GM12878 (cell line): ENCODE measurements at regions not wholly inside any gene's neighbourhood (a gene's known extent, or its start where the extent isn't known, plus 50 kb on each side); places are given as distances from the start of the nearest gene placed in this dataset.

Experiments used
- ATAC-seq: fragments of 200-7000 bp; cut with Tn5 transposase; 3 replicates; pipeline ENCODE4 v1.9.1; 2020; ENCODE audit warnings: mild to moderate bottlenecking, moderate library complexity
- BruUV-seq: library from RNA; stranded (reverse); fragments of 400-500 nt; replicated peaks from 2 replicates; lab custom pipeline; 2021; lab: Mats Ljungman, UMichigan
- CTCF ChIA-PET: fragments of 300-600 bp; sonication (Branson Sonifier 250); formaldehyde crosslinking; extraction: SDS; loops from one replicate; lab custom pipeline; 2021; ENCODE audit warnings: inconsistent platforms; lab: Yijun Ruan, JAX
- POLR2A ChIA-PET: fragments of 350-600 bp; formaldehyde crosslinking; extraction: SDS; loops from one replicate; lab custom pipeline; 2021; ENCODE audit warnings: inconsistent platforms; lab: Charles Lee
- RAD21 ChIA-PET: fragments of 300-600 bp; sonication (Branson Sonifier 250); formaldehyde crosslinking; loops from one replicate; lab custom pipeline; 2023; ENCODE audit warnings: antibody characterized with exemption; ENCODE audit not compliant: unreplicated experiment; lab: Charles Lee
- SMC1A ChIA-PET: fragments of 300-600 bp; sonication (Branson Sonifier 250); formaldehyde crosslinking; loops from one replicate; lab custom pipeline; 2023; ENCODE audit not compliant: unreplicated experiment, uncharacterized antibody; lab: Charles Lee
- DNase-seq: peaks from one replicate; pipeline ENCODE4 v3.0.0-alpha.2; 2011; ENCODE audit warnings: low read depth, low spot score
- FAIRE-seq: peaks from 3 replicates; lab custom pipeline; 2011; peaks lifted over from hg19 to GRCh38; lab: Jason Lieb, UNC
- H2AFZ ChIP-seq: 2 replicates; pipeline ENCODE4 v1.6.0; 2011; ENCODE audit warnings: low read depth, low read length, control low read depth; ENCODE audit not compliant: control insufficient read depth
- H3K27ac ChIP-seq: 2 replicates; pipeline ENCODE4 v1.5.1; 2011; ENCODE audit warnings: control low read depth; ENCODE audit not compliant: control insufficient read depth, insufficient read depth
- H3K27me3 ChIP-seq, 2 experiments: replicated peaks in 1 of 2; 2 replicates each; pipeline versions ENCODE4 v1.6.0 to v1.6.1; 2011; ENCODE audit warnings: low read length in 1 of 2; ENCODE audit not compliant: control insufficient read depth in 2 of 2, insufficient read depth in 2 of 2
- H3K36me3 ChIP-seq, 2 experiments: 2 replicates each; pipeline ENCODE4 v1.5.1; 2011; ENCODE audit warnings: low read length in 1 of 2; ENCODE audit not compliant: control insufficient read depth in 2 of 2, insufficient read depth in 2 of 2
- H3K4me1 ChIP-seq: 2 replicates; pipeline ENCODE4 v1.6.1; 2011; ENCODE audit warnings: mild to moderate bottlenecking, low read length, moderate library complexity, mixed read lengths; ENCODE audit not compliant: control insufficient read depth, insufficient read depth
- H3K4me2 ChIP-seq: 2 replicates; pipeline ENCODE4 v1.6.0; 2011; ENCODE audit warnings: control low read depth; ENCODE audit not compliant: control insufficient read depth, insufficient read depth
- H3K4me3 ChIP-seq: fragments of 200-600 bp; sonication (generic); 2 replicates; pipeline ENCODE4 v1.5.1; 2016
- H3K79me2 ChIP-seq: 2 replicates; pipeline ENCODE4 v1.6.0; 2011; ENCODE audit warnings: low read length; ENCODE audit not compliant: control insufficient read depth, insufficient read depth
- H3K9ac ChIP-seq: 2 replicates; pipeline ENCODE4 v1.8.0; 2011; ENCODE audit warnings: low read length, control low read depth, mixed read lengths; ENCODE audit not compliant: control insufficient read depth, insufficient read depth
- H3K9me3 ChIP-seq: replicated peaks from 3 replicates; pipeline ENCODE4 v1.5.1; 2011; ENCODE audit warnings: mild to moderate bottlenecking, low read length; ENCODE audit not compliant: control insufficient read depth, insufficient read depth
- H4K20me1 ChIP-seq: 2 replicates; pipeline ENCODE4 v1.6.0; 2011; ENCODE audit not compliant: control insufficient read depth, insufficient read depth
- CREM ChIP-seq: IDR thresholded peaks from 2 replicates; pipeline ENCODE4 v1.6.1; 2014; ENCODE audit warnings: antibody characterized with exemption, low read depth
- EGR1 ChIP-seq, 2 experiments: IDR thresholded peaks; 1 replicate in 1 of 2; 2 replicates in 1 of 2; pipeline ENCODE4 v1.6.1; 2011 to 2012; ENCODE audit warnings: low read depth in 2 of 2, low read length in 2 of 2, borderline replicate concordance in 1 of 2, mild to moderate bottlenecking in 1 of 2, moderate library complexity in 1 of 2
- FOXK2 ChIP-seq: fragments of 450-650 bp; IDR thresholded peaks from 2 replicates; pipeline ENCODE4 v1.6.1; 2017; ENCODE audit warnings: mild to moderate bottlenecking, moderate library complexity
- HDAC6 ChIP-seq: fragments of 200-600 bp; sonication (generic); IDR thresholded peaks from one replicate; pipeline ENCODE4 v1.8.0; 2017; ENCODE audit warnings: antibody characterized with exemption; ENCODE audit not compliant: unreplicated experiment
- IKZF2 ChIP-seq, 2 experiments: fragments of 450-650 bp; IDR thresholded peaks; 2 replicates each; pipeline ENCODE4 v1.6.1; 2017; ENCODE audit warnings: mild to moderate bottlenecking in 2 of 2, moderate library complexity in 2 of 2
- NBN ChIP-seq: fragments of 450-650 bp; IDR thresholded peaks from 2 replicates; pipeline ENCODE4 v1.6.1; 2016
- NFYB ChIP-seq: IDR thresholded peaks from 2 replicates; pipeline ENCODE4 v1.6.1; 2011; ENCODE audit warnings: low read depth, mild to moderate bottlenecking, low read length, improper control_type of control experiment, moderate library complexity; ENCODE audit not compliant: insufficient read depth
- POLR2A ChIP-seq: IDR thresholded peaks from 2 replicates; pipeline ENCODE4 v1.6.1; 2011; ENCODE audit warnings: low read depth, mild to moderate bottlenecking, low read length
- RFX5 ChIP-seq: IDR thresholded peaks from 2 replicates; pipeline ENCODE4 v1.6.1; 2011; ENCODE audit warnings: low read depth, low read length, improper control_type of control experiment
- SIN3A ChIP-seq: IDR thresholded peaks from 2 replicates; pipeline ENCODE4 v1.6.1; 2012; ENCODE audit warnings: low read depth, low read length, improper control_type of control experiment
- ZNF24 ChIP-seq: fragments of 450-650 bp; IDR thresholded peaks from 2 replicates; pipeline ENCODE4 v1.6.1; 2017; ENCODE audit warnings: antibody characterized with exemption, mild to moderate bottlenecking
- in situ Hi-C: fragments of 300-500 bp; cut with MboI; formaldehyde crosslinking; loops from 9 replicates; pipeline ENCODE4 v1.14.3; 2018; ENCODE audit warnings: mixed read lengths
- intact Hi-C: fragments of 100-400 bp; cut with micrococcal nuclease; formaldehyde crosslinking; loops from one replicate; pipeline ENCODE4 v1.14.2; 2022; ENCODE audit not compliant: unreplicated experiment
- TF ChIP-seq, protein P1 (sequence below): IDR thresholded peaks from 2 replicates; pipeline ENCODE4 v1.6.1; 2011; ENCODE audit warnings: borderline replicate concordance, low read depth, mild to moderate bottlenecking, moderate library complexity, mixed read lengths, low read length; ENCODE audit not compliant: insufficient read depth; ENCODE audit errors: extremely low read length
- TF ChIP-seq, protein P2 (sequence below): IDR thresholded peaks from 2 replicates; pipeline ENCODE4 v1.6.1; 2012; ENCODE audit warnings: improper control_type of control experiment, low read depth, low read length; ENCODE audit not compliant: insufficient replicate concordance
- TF ChIP-seq, protein P3 (sequence below): fragments of 450-650 bp; IDR thresholded peaks from 2 replicates; pipeline ENCODE4 v1.6.1; 2014; ENCODE audit warnings: mild to moderate bottlenecking
- TF ChIP-seq, protein P4 (sequence below): fragments of 450-650 bp; formaldehyde crosslinking; IDR thresholded peaks from 2 replicates; pipeline ENCODE4 v1.5.0; 2022; ENCODE audit warnings: mild to moderate bottlenecking, missing genetic modification characterization
- TF ChIP-seq, protein P5 (sequence below): IDR thresholded peaks from 2 replicates; pipeline ENCODE4 v1.6.1; 2012; ENCODE audit warnings: low read depth, low read length, improper control_type of control experiment

DNA sequence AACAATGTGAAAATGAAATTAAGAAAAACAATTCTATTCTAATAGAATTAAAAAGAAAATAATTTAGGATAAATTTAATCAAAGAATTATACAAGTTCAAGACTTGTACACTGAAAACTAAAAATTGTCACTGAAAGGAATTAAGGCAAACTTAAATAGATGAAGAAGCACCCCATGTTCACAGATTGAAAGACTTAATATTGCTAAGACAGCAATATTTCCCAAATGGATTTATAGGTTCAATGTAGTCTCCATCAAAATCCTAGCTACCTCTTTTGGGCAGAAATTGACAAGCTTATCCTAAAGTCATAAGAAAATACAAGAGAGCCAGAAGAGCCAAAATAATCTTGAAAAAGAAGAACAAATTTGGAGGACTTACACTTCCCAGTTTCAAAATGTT, 53.5 kb upstream of the UBE3A start:
- CTCF ChIA-PET = no interaction called here
- no peak overlapping the region for H2AFZ ChIP-seq
- intact Hi-C loops = no loop called here
- H3K36me3 ChIP-seq = no peaks in the 10 kb centered on the region
- no peak overlapping the region for H3K4me3 ChIP-seq
- no peaks in the 10 kb centered on the region for H3K9me3 ChIP-seq
- FAIRE-seq (no peak), ATAC-seq (no peak), DNase-seq (no peak)
- in situ Hi-C loops = no loop called here
- POLR2A ChIA-PET = no interaction called here
- no peak overlapping the region for H3K4me2 ChIP-seq
- H3K27ac ChIP-seq = no peak overlapping the region
- H3K9ac ChIP-seq = no peak overlapping the region
- no TSS peak for BruUV-seq
- H3K79me2 ChIP-seq = no peaks in the 10 kb centered on the region
- H3K4me1 ChIP-seq = no peaks in the 10 kb centered on the region
- RAD21 ChIA-PET = no interaction called here
- H4K20me1 ChIP-seq = no peaks in the 10 kb centered on the region
- SMC1A ChIA-PET = no interaction called here
- H3K27me3 ChIP-seq = no peaks in the 10 kb centered on the region
- TF ChIP-seq, protein P1, sequence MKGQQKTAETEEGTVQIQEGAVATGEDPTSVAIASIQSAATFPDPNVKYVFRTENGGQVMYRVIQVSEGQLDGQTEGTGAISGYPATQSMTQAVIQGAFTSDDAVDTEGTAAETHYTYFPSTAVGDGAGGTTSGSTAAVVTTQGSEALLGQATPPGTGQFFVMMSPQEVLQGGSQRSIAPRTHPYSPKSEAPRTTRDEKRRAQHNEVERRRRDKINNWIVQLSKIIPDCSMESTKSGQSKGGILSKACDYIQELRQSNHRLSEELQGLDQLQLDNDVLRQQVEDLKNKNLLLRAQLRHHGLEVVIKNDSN = no peak
- TF ChIP-seq RFX5 = no peak
- no peak for TF ChIP-seq NBN
- TF ChIP-seq IKZF2 (IDR thresholded peaks at IDR 0.05) = no peak
- no peak for TF ChIP-seq HDAC6
- no peak for TF ChIP-seq CREM
- no peak for TF ChIP-seq SIN3A
- no peak for TF ChIP-seq NFYB
- no peak for TF ChIP-seq FOXK2
- TF ChIP-seq, protein P2, sequence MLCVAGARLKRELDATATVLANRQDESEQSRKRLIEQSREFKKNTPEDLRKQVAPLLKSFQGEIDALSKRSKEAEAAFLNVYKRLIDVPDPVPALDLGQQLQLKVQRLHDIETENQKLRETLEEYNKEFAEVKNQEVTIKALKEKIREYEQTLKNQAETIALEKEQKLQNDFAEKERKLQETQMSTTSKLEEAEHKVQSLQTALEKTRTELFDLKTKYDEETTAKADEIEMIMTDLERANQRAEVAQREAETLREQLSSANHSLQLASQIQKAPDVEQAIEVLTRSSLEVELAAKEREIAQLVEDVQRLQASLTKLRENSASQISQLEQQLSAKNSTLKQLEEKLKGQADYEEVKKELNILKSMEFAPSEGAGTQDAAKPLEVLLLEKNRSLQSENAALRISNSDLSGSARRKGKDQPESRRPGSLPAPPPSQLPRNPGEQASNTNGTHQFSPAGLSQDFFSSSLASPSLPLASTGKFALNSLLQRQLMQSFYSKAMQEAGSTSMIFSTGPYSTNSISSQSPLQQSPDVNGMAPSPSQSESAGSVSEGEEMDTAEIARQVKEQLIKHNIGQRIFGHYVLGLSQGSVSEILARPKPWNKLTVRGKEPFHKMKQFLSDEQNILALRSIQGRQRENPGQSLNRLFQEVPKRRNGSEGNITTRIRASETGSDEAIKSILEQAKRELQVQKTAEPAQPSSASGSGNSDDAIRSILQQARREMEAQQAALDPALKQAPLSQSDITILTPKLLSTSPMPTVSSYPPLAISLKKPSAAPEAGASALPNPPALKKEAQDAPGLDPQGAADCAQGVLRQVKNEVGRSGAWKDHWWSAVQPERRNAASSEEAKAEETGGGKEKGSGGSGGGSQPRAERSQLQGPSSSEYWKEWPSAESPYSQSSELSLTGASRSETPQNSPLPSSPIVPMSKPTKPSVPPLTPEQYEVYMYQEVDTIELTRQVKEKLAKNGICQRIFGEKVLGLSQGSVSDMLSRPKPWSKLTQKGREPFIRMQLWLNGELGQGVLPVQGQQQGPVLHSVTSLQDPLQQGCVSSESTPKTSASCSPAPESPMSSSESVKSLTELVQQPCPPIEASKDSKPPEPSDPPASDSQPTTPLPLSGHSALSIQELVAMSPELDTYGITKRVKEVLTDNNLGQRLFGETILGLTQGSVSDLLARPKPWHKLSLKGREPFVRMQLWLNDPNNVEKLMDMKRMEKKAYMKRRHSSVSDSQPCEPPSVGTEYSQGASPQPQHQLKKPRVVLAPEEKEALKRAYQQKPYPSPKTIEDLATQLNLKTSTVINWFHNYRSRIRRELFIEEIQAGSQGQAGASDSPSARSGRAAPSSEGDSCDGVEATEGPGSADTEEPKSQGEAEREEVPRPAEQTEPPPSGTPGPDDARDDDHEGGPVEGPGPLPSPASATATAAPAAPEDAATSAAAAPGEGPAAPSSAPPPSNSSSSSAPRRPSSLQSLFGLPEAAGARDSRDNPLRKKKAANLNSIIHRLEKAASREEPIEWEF = no peak
- TF ChIP-seq, protein P3, sequence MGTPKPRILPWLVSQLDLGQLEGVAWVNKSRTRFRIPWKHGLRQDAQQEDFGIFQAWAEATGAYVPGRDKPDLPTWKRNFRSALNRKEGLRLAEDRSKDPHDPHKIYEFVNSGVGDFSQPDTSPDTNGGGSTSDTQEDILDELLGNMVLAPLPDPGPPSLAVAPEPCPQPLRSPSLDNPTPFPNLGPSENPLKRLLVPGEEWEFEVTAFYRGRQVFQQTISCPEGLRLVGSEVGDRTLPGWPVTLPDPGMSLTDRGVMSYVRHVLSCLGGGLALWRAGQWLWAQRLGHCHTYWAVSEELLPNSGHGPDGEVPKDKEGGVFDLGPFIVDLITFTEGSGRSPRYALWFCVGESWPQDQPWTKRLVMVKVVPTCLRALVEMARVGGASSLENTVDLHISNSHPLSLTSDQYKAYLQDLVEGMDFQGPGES = no peak
- TF ChIP-seq EGR1 (IDR thresholded peaks at IDR 0.05; ENCODE audit: borderline replicate concordance in 1 of 2, low read depth in 2 of 2, low read length in 2 of 2) = no peak
- TF ChIP-seq, protein P4, sequence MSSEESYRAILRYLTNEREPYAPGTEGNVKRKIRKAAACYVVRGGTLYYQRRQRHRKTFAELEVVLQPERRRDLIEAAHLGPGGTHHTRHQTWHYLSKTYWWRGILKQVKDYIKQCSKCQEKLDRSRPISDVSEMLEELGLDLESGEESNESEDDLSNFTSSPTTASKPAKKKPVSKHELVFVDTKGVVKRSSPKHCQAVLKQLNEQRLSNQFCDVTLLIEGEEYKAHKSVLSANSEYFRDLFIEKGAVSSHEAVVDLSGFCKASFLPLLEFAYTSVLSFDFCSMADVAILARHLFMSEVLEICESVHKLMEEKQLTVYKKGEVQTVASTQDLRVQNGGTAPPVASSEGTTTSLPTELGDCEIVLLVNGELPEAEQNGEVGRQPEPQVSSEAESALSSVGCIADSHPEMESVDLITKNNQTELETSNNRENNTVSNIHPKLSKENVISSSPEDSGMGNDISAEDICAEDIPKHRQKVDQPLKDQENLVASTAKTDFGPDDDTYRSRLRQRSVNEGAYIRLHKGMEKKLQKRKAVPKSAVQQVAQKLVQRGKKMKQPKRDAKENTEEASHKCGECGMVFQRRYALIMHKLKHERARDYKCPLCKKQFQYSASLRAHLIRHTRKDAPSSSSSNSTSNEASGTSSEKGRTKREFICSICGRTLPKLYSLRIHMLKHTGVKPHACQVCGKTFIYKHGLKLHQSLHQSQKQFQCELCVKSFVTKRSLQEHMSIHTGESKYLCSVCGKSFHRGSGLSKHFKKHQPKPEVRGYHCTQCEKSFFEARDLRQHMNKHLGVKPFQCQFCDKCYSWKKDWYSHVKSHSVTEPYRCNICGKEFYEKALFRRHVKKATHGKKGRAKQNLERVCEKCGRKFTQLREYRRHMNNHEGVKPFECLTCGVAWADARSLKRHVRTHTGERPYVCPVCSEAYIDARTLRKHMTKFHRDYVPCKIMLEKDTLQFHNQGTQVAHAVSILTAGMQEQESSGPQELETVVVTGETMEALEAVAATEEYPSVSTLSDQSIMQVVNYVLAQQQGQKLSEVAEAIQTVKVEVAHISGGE (CRISPR knock-in tag) = no peak
- TF ChIP-seq POLR2A = no peak
- TF ChIP-seq, protein P5, sequence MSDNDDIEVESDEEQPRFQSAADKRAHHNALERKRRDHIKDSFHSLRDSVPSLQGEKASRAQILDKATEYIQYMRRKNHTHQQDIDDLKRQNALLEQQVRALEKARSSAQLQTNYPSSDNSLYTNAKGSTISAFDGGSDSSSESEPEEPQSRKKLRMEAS = no peak
- TF ChIP-seq ZNF24 = no peak
